GM12892 (cell line): ENCODE measurements at regions not wholly inside any gene's neighbourhood (a gene's known extent, or its start where the extent isn't known, plus 50 kb on each side); places are given as distances from the start of the nearest gene placed in this dataset.

Experiments
- POLR2A ChIP-seq: IDR thresholded peaks from 2 replicates; pipeline ENCODE4 v1.6.1; 2011; ENCODE audit warnings: low read depth, low read length, control low read depth
- POLR2AphosphoS5 ChIP-seq: IDR thresholded peaks from 2 replicates; pipeline ENCODE4 v1.6.1; 2011; ENCODE audit warnings: low read depth, low read length, control low read depth
- TAF1 ChIP-seq: IDR thresholded peaks from 2 replicates; pipeline ENCODE4 v1.6.1; 2011; ENCODE audit warnings: low read depth, mild to moderate bottlenecking, control low read depth, low read length, borderline replicate concordance

DNA sequence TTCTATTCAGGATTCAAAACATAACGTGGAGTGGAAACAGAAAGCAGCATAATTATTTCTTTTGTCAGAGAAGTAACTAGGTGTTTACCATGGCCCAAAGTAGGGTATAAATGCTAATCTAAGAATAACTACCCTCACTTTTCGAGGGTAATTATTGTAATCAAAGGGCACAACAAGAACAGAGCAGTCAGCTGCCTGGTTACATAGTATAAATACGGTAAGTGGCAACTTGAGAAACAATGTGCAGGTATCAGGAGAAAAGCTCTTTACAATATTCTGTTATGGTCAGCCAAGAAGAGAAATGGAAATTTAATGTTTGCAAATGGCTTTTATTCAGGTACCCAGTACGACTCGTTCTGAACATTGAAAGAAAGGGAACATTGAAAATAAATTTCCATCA lies 242.0 kb upstream of the NPY start:
- no peak for TF ChIP-seq POLR2A
- no peak for TF ChIP-seq POLR2AphosphoS5
- no peak for TF ChIP-seq TAF1
